ENCODE measurements at regions not wholly inside any gene's neighbourhood (a gene's known extent, or its start where the extent isn't known, plus 50 kb on each side); places are given as distances from the start of the nearest gene placed in this dataset.

- Histone ChIP-seq H3K27ac (no peak overlapping the region), H3K9me3 (peaks cover 0 to 9% of the 10 kb centered on the region in 2 donors), H3K36me3 (no peaks in the 10 kb centered on the region), H3K4me3 (no peak overlapping the region), H3K27me3 (peaks cover 0 to 19% of the 10 kb centered on the region in 2 donors), H3K4me1 (no peaks in the 10 kb centered on the region)
- no peak for ATAC-seq
- intact Hi-C loops (cut with DNase I) = no loop called here
- TF ChIP-seq CTCF (IDR thresholded peaks at IDR 0.05) = no peak
- DNase-seq = no peak
Observed at GRCh38 chr16:54444851-54445458, 158.4 kb upstream of the IRX3 start.

GRCh38 chr16:54443839-54444238 is 157.3 kb upstream of the IRX3 start:
- H3K27me3 ChIP-seq = peaks cover 0 to 19% of the 10 kb centered on the region in 2 donors
- H3K4me3 ChIP-seq = no peak overlapping the region
- no peak for TF ChIP-seq CTCF (IDR thresholded peaks at IDR 0.05)
- H3K4me1 ChIP-seq = no peaks in the 10 kb centered on the region
- intact Hi-C loops (cut with DNase I) = no loop called here
- H3K36me3 ChIP-seq = no peaks in the 10 kb centered on the region
- H3K9me3 ChIP-seq = peaks cover 0 to 9% of the 10 kb centered on the region in 2 donors
- H3K27ac ChIP-seq = no peak overlapping the region
- no peak for ATAC-seq
- no peak for DNase-seq

GRCh38 chr16:54443352-54443751 is 156.8 kb upstream of the IRX3 start:
- intact Hi-C loops (cut with DNase I) = no loop called here
- DNase-seq (no peak), ATAC-seq (no peak)
- no peak for TF ChIP-seq CTCF (IDR thresholded peaks at IDR 0.05)
- H3K4me3 ChIP-seq = no peak overlapping the region
- no peaks in the 10 kb centered on the region for H3K4me1 ChIP-seq
- H3K9me3 ChIP-seq = peaks cover 0 to 9% of the 10 kb centered on the region in 2 donors
- H3K27me3 ChIP-seq = peaks cover 0 to 14% of the 10 kb centered on the region in 2 donors
- H3K36me3 ChIP-seq = no peaks in the 10 kb centered on the region
- no peak overlapping the region for H3K27ac ChIP-seq

GRCh38 chr16:54442864-54443263 is 156.3 kb upstream of the IRX3 start:
- intact Hi-C loops (cut with DNase I) = no loop called here
- no peaks in the 10 kb centered on the region for H3K4me1 ChIP-seq
- ATAC-seq (no peak), DNase-seq (no peak)
- no peaks in the 10 kb centered on the region for H3K36me3 ChIP-seq
- no peak overlapping the region for H3K27ac ChIP-seq
- H3K27me3 ChIP-seq = peaks cover 0 to 9% of the 10 kb centered on the region in 2 donors
- no peak overlapping the region for H3K4me3 ChIP-seq
- H3K9me3 ChIP-seq = peaks cover 0 to 9% of the 10 kb centered on the region in 2 donors
- no peak for TF ChIP-seq CTCF (IDR thresholded peaks at IDR 0.05)

GRCh38 chr16:54438469-54438868 is 151.9 kb upstream of the IRX3 start:
- intact Hi-C loops (cut with DNase I) = no loop called here

More at GRCh38 chr16:54438469-54438868, 151.9 kb upstream of the IRX3 start:
- H3K27ac ChIP-seq = no peak overlapping the region
- ATAC-seq (no peak), DNase-seq (no peak)
- no peak for TF ChIP-seq CTCF (IDR thresholded peaks at IDR 0.05)
- H3K9me3 ChIP-seq = peaks cover 0 to 3% of the 10 kb centered on the region in 2 donors
- no peaks in the 10 kb centered on the region for H3K36me3 ChIP-seq
- peaks cover 0 to 4% of the 10 kb centered on the region in 2 donors for H3K27me3 ChIP-seq
- no peaks in the 10 kb centered on the region for H3K4me1 ChIP-seq
- H3K4me3 ChIP-seq = no peak overlapping the region

Data from left lung (tissue), 4 donors.